ENCODE measurements at regions not wholly inside any gene's neighbourhood (a gene's known extent, or its start where the extent isn't known, plus 50 kb on each side); places are given as distances from the start of the nearest gene placed in this dataset.

GRCh38 chr2:16284941-16285625 lies 344.7 kb downstream of the MYCN start:
- WGBS, 2 donors: 91 to 93% methylated on average over 12 of the region's 12 CpGs
- intact Hi-C loops (cut with DNase I): loop anchor here (5.0 to 10.0 kb wide), 2 partner anchors 350 to 648 kb away; no protein-coding TSS in a partner anchor
- no peaks in the 10 kb centered on the region for H3K27me3 ChIP-seq
- no peak overlapping the region for H3K27ac ChIP-seq
- H3K4me3 ChIP-seq: no peak overlapping the region
- no peaks in the 10 kb centered on the region for H3K36me3 ChIP-seq
- DNase-seq: no peak
- no peaks in the 10 kb centered on the region for H3K4me1 ChIP-seq
- no peaks in the 10 kb centered on the region for H3K9me3 ChIP-seq
- no peak for TF ChIP-seq EP300 (IDR thresholded peaks at IDR 0.05)
- TF ChIP-seq POLR2A (IDR thresholded peaks at IDR 0.05): no peak
- no peak for TF ChIP-seq POLR2AphosphoS5 (IDR thresholded peaks at IDR 0.05)
- TF ChIP-seq CTCF (IDR thresholded peaks at IDR 0.05): no peak

DNA sequence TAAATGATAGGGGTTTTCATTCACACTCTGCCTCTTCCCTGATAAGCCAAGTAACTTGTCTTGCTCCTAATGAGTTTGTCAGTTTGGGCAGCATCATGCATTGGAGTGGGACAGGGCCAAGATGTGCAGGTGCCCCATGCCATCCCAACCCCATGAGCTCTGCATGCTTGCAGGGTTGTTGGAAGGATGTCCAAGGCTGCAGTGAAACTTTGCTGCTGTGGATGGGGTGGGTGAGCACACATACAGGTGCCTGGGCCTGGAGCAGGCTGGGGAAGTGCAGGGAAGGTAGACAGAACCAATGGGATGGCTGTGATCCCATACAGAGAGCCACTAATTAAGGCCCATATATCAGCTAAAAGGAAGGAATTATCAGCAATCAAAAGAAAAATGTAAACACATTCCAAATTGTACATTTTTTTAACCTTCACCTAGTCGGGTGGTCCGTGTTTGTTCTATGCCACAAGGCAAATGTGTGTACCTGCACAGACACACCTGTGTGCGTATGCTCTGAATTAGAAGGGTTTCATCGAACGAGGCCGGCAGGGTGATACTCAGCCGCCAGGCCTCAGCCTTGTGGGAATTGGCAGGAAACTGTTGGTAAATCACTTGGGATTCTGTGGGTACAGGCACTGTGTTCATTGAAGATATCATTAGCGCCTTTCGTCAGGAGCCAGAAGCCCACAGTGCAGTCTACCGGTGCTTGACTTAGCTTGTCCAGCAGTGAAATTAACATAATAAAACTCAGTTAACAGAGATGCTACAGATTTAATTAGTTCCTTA lies 342.9 kb downstream of the MYCN start:
- Histone ChIP-seq H3K9me3 (no peaks in the 10 kb centered on the region), H3K27me3 (no peaks in the 10 kb centered on the region), H3K36me3 (no peaks in the 10 kb centered on the region), H3K4me3 (no peak overlapping the region), H3K27ac (no peak overlapping the region), H3K4me1 (no peaks in the 10 kb centered on the region)
- no peak for TF ChIP-seq EP300 (IDR thresholded peaks at IDR 0.05)
- TF ChIP-seq POLR2AphosphoS5 (IDR thresholded peaks at IDR 0.05): no peak
- no peak for TF ChIP-seq CTCF (IDR thresholded peaks at IDR 0.05)
- TF ChIP-seq POLR2A (IDR thresholded peaks at IDR 0.05): no peak
- intact Hi-C loops (cut with DNase I): loop anchor here (5.0 to 10.0 kb wide), 2 partner anchors 348 to 646 kb away; no protein-coding TSS in a partner anchor
- DNase-seq: no peak
- 74 to 87% methylated on average over 10 of the region's 10 CpGs for WGBS, 2 donors

- H3K27me3 ChIP-seq: no peaks in the 10 kb centered on the region
- no peak overlapping the region for H3K27ac ChIP-seq
- no peaks in the 10 kb centered on the region for H3K9me3 ChIP-seq
- intact Hi-C loops (cut with DNase I): loop anchor here (5.0 to 10.0 kb wide), 2 partner anchors 348 to 645 kb away; no protein-coding TSS in a partner anchor
- H3K4me3 ChIP-seq: no peak overlapping the region
- no peaks in the 10 kb centered on the region for H3K36me3 ChIP-seq
- no peaks in the 10 kb centered on the region for H3K4me1 ChIP-seq
- WGBS, 2 donors: 80 to 81% methylated on average over 2 of the region's 2 CpGs
- DNase-seq: no peak
- no peak for TF ChIP-seq POLR2A (IDR thresholded peaks at IDR 0.05)
- TF ChIP-seq CTCF (IDR thresholded peaks at IDR 0.05): no peak
- TF ChIP-seq POLR2AphosphoS5 (IDR thresholded peaks at IDR 0.05): no peak
- TF ChIP-seq EP300 (IDR thresholded peaks at IDR 0.05): no peak
Measured at GRCh38 chr2:16282511-16282910, 342.2 kb downstream of the MYCN start.

DNA sequence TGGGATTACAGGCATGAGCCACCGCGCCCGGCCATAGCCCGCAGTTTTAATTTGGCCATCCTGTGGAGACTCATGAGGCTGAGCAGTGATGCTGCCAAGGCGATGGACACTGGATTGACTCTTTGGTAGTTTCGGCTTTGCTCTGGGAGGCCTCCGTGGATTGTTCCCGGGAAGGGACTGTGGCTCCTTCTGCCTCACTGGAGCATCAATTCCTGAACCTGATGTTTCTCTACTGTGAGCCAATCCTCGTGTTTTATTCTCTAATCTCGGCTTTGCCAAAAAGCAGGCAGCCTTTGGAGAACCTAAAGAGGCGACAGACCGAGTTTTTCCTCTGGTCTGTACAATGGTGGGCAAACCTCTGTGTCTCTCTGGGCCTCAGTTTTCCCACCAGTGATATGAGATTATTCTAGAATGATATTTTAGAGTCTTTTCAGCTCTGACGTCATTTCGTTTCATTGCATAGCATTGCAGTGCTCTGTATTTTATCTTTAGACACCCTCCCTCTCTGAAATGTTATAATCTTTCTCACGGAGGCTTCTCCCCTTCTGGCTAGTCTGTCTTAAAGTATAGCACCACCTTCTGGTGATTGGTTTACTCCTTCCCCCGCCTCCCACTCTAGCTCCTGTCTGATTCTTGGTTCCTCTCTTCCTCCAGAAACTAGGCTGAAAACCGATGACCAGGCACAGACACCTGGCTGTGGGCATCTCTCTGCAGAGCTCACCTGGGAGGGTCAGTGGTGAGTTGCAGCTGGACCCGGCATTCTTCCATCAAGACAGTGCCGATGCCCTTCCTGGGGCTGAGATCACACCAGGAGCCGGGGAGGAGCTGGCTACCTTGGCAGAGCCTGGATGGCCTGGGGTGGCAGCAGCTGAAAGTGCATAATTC lies 341.3 kb downstream of the MYCN start:
- Histone ChIP-seq H3K4me1 (no peaks in the 10 kb centered on the region), H3K4me3 (no peak overlapping the region), H3K27ac (no peak overlapping the region), H3K27me3 (no peaks in the 10 kb centered on the region), H3K9me3 (no peaks in the 10 kb centered on the region), H3K36me3 (no peaks in the 10 kb centered on the region)
- WGBS, 2 donors: 69 to 70% methylated on average over 20 of the region's 20 CpGs
- intact Hi-C loops (cut with DNase I): loop anchor here (5.0 to 10.0 kb wide), 2 partner anchors 347 to 644 kb away; no protein-coding TSS in a partner anchor
- no peak for DNase-seq
- TF ChIP-seq CTCF (IDR thresholded peaks at IDR 0.05) (peak in 2 of 4 experiments; percentile 16 to 45), POLR2AphosphoS5 (IDR thresholded peaks at IDR 0.05) (no peak)

Data from sigmoid colon (tissue), 6 donors.